ENCODE measurements at regions not wholly inside any gene's neighbourhood (a gene's known extent, or its start where the extent isn't known, plus 50 kb on each side); places are given as distances from the start of the nearest gene placed in this dataset.
"Not testable (repeated sequence)": the region's sequence is repeated elsewhere in the genome, so short reads cannot be mapped to it uniquely, and the experiment has no call there.

DNA sequence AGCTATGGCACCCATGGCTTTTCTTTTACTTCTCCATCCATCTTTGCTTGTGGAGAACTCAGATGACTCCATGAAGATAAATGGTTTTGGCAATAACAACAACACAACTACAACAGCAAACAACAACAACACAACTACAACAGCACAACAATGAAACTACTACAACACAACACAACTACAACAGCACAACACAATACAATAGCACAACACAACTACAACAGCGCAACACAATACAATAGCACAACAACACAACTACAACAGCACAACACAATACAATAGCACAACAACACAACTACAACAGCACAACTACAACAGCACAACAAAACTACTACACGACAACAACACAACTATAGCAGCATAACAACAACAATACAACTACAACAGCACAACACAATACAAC is 569.4 kb downstream of the TOX3 start:
- H3K4me3 ChIP-seq (ENCODE audit: insufficient read depth, low read depth, low read length, poor library complexity, severe bottlenecking); H3K27ac ChIP-seq (ENCODE audit: insufficient read depth, low read length, poor library complexity, severe bottlenecking); DNase-seq; H3K9me3 ChIP-seq (ENCODE audit: control insufficient read depth, low read length); H3K27me3 ChIP-seq (replicated peaks; ENCODE audit: control insufficient read depth, insufficient read depth, low read length, poor library complexity, severe bottlenecking); H3K36me3 ChIP-seq (ENCODE audit: control insufficient read depth, insufficient read depth, low read length); H3K4me1 ChIP-seq (ENCODE audit: control insufficient read depth, insufficient read depth, low read length, poor library complexity, severe bottlenecking): not testable (repeated sequence)

DNA sequence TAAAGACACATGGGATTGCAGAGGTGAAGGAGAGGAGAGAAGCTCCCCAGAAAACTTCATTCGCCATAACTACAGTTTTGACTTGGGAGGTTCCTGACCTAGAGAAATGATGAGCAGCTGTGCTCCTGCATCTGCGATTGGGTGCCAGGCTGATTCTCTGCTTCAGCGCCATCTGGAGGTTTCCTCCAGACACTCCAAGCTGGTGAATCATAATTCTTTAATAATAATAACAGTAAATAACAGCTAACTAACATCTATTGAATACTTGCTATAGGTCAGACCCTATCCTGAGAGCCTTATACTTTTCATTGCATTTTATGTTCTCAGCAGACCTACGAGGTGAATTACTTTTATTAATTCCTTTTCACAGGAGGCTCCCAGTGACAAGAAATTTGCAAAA is 575.8 kb downstream of the TOX3 start:
- DNase-seq = no peak

GRCh38 chr16:51968749-51969148 is 578.2 kb downstream of the TOX3 start:
- Histone ChIP-seq H3K4me3 (ENCODE audit: insufficient read depth, low read depth, low read length, poor library complexity, severe bottlenecking) (no peak overlapping the region), H3K27ac (ENCODE audit: insufficient read depth, low read length, poor library complexity, severe bottlenecking) (no peak overlapping the region), H3K9me3 (ENCODE audit: control insufficient read depth, low read length) (no peaks in the 10 kb centered on the region), H3K27me3 (replicated peaks; ENCODE audit: control insufficient read depth, insufficient read depth, low read length, poor library complexity, severe bottlenecking) (no peaks in the 10 kb centered on the region), H3K36me3 (ENCODE audit: control insufficient read depth, insufficient read depth, low read length) (no peaks in the 10 kb centered on the region), H3K4me1 (ENCODE audit: control insufficient read depth, insufficient read depth, low read length, poor library complexity, severe bottlenecking) (no peaks in the 10 kb centered on the region)
- DNase-seq = no peak

More for the DNA sequence above, 575.8 kb downstream of the TOX3 start:
- H3K27ac ChIP-seq (ENCODE audit: insufficient read depth, low read length, poor library complexity, severe bottlenecking) = no peak overlapping the region
- H3K36me3 ChIP-seq (ENCODE audit: control insufficient read depth, insufficient read depth, low read length) = no peaks in the 10 kb centered on the region
- H3K27me3 ChIP-seq (replicated peaks; ENCODE audit: control insufficient read depth, insufficient read depth, low read length, poor library complexity, severe bottlenecking) = no peaks in the 10 kb centered on the region
- no peak overlapping the region for H3K4me3 ChIP-seq (ENCODE audit: insufficient read depth, low read depth, low read length, poor library complexity, severe bottlenecking)
- H3K9me3 ChIP-seq (ENCODE audit: control insufficient read depth, low read length) = no peaks in the 10 kb centered on the region
- H3K4me1 ChIP-seq (ENCODE audit: control insufficient read depth, insufficient read depth, low read length, poor library complexity, severe bottlenecking) = no peaks in the 10 kb centered on the region

GRCh38 chr16:51967646-51968045 is 579.3 kb downstream of the TOX3 start:
- H3K27ac ChIP-seq (ENCODE audit: insufficient read depth, low read length, poor library complexity, severe bottlenecking) = no peak overlapping the region
- H3K4me3 ChIP-seq (ENCODE audit: insufficient read depth, low read depth, low read length, poor library complexity, severe bottlenecking) = no peak overlapping the region
- H3K9me3 ChIP-seq (ENCODE audit: control insufficient read depth, low read length) = no peaks in the 10 kb centered on the region
- H3K27me3 ChIP-seq (replicated peaks; ENCODE audit: control insufficient read depth, insufficient read depth, low read length, poor library complexity, severe bottlenecking) = no peaks in the 10 kb centered on the region
- DNase-seq = no peak
- H3K36me3 ChIP-seq (ENCODE audit: control insufficient read depth, insufficient read depth, low read length) = no peaks in the 10 kb centered on the region
- H3K4me1 ChIP-seq (ENCODE audit: control insufficient read depth, insufficient read depth, low read length, poor library complexity, severe bottlenecking) = no peaks in the 10 kb centered on the region

GRCh38 chr16:51960931-51961330 is 586.0 kb downstream of the TOX3 start:
- Histone ChIP-seq H3K4me3 (ENCODE audit: insufficient read depth, low read depth, low read length, poor library complexity, severe bottlenecking) (no peak overlapping the region), H3K27ac (ENCODE audit: insufficient read depth, low read length, poor library complexity, severe bottlenecking) (no peak overlapping the region), H3K4me1 (ENCODE audit: control insufficient read depth, insufficient read depth, low read length, poor library complexity, severe bottlenecking) (no peaks in the 10 kb centered on the region), H3K36me3 (ENCODE audit: control insufficient read depth, insufficient read depth, low read length) (no peaks in the 10 kb centered on the region), H3K9me3 (ENCODE audit: control insufficient read depth, low read length) (no peaks in the 10 kb centered on the region), H3K27me3 (replicated peaks; ENCODE audit: control insufficient read depth, insufficient read depth, low read length, poor library complexity, severe bottlenecking) (no peaks in the 10 kb centered on the region)
- no peak for DNase-seq

GRCh38 chr16:51953286-51953985 is 593.5 kb downstream of the TOX3 start:
- no peaks in the 10 kb centered on the region for H3K36me3 ChIP-seq (ENCODE audit: control insufficient read depth, insufficient read depth, low read length)
- no peaks in the 10 kb centered on the region for H3K4me1 ChIP-seq (ENCODE audit: control insufficient read depth, insufficient read depth, low read length, poor library complexity, severe bottlenecking)
- H3K4me3 ChIP-seq (ENCODE audit: insufficient read depth, low read depth, low read length, poor library complexity, severe bottlenecking) = no peak overlapping the region
- no peaks in the 10 kb centered on the region for H3K9me3 ChIP-seq (ENCODE audit: control insufficient read depth, low read length)
- no peak overlapping the region for H3K27ac ChIP-seq (ENCODE audit: insufficient read depth, low read length, poor library complexity, severe bottlenecking)
- no peak for DNase-seq
- H3K27me3 ChIP-seq (replicated peaks; ENCODE audit: control insufficient read depth, insufficient read depth, low read length, poor library complexity, severe bottlenecking) = no peaks in the 10 kb centered on the region

GRCh38 chr16:51952500-51952899 is 594.4 kb downstream of the TOX3 start:
- Histone ChIP-seq H3K36me3 (ENCODE audit: control insufficient read depth, insufficient read depth, low read length) (no peaks in the 10 kb centered on the region), H3K4me1 (ENCODE audit: control insufficient read depth, insufficient read depth, low read length, poor library complexity, severe bottlenecking) (no peaks in the 10 kb centered on the region), H3K9me3 (ENCODE audit: control insufficient read depth, low read length) (no peaks in the 10 kb centered on the region), H3K27ac (ENCODE audit: insufficient read depth, low read length, poor library complexity, severe bottlenecking) (no peak overlapping the region), H3K4me3 (ENCODE audit: insufficient read depth, low read depth, low read length, poor library complexity, severe bottlenecking) (no peak overlapping the region), H3K27me3 (replicated peaks; ENCODE audit: control insufficient read depth, insufficient read depth, low read length, poor library complexity, severe bottlenecking) (no peaks in the 10 kb centered on the region)
- DNase-seq = no peak

DNA sequence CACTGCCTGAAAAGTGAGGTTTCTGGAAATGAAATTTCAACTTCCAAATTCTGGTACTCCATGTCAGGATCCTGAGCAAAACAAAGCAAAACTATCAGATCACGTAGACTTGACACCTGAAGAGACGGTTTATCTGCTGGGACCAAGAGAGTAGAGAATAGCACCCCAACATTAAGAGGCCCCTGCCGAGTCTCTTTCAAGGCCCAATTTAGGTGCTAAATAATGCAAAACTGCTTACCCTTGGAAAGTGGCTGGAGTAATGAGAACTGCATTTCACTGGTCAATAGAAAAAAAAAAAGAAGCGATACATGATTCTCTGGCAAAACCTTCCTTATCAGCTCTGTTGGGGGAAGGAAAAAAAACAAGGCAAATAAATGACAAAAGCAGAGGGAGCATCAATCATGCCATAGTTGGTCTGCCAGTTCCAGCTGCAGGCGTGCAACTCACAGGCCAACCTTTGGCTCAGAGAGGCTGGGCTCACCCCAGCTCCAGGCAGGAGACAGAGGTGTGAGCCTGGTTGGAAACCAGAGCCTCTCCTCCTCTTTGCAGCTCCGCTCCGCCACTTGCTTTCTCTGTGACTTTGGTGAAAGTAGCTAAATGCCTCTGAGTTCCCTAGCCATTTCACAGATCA is 595.2 kb downstream of the TOX3 start:
- Histone ChIP-seq H3K27ac (ENCODE audit: insufficient read depth, low read length, poor library complexity, severe bottlenecking) (no peak overlapping the region), H3K4me3 (ENCODE audit: insufficient read depth, low read depth, low read length, poor library complexity, severe bottlenecking) (no peak overlapping the region), H3K27me3 (replicated peaks; ENCODE audit: control insufficient read depth, insufficient read depth, low read length, poor library complexity, severe bottlenecking) (no peaks in the 10 kb centered on the region), H3K9me3 (ENCODE audit: control insufficient read depth, low read length) (no peaks in the 10 kb centered on the region), H3K4me1 (ENCODE audit: control insufficient read depth, insufficient read depth, low read length, poor library complexity, severe bottlenecking) (no peaks in the 10 kb centered on the region), H3K36me3 (ENCODE audit: control insufficient read depth, insufficient read depth, low read length) (no peaks in the 10 kb centered on the region)
- no peak for DNase-seq

- Histone ChIP-seq H3K4me1 (ENCODE audit: control insufficient read depth, insufficient read depth, low read length, poor library complexity, severe bottlenecking) (no peaks in the 10 kb centered on the region), H3K27ac (ENCODE audit: insufficient read depth, low read length, poor library complexity, severe bottlenecking) (no peak overlapping the region), H3K27me3 (replicated peaks; ENCODE audit: control insufficient read depth, insufficient read depth, low read length, poor library complexity, severe bottlenecking) (no peaks in the 10 kb centered on the region), H3K4me3 (ENCODE audit: insufficient read depth, low read depth, low read length, poor library complexity, severe bottlenecking) (no peak overlapping the region), H3K36me3 (ENCODE audit: control insufficient read depth, insufficient read depth, low read length) (no peaks in the 10 kb centered on the region), H3K9me3 (ENCODE audit: control insufficient read depth, low read length) (no peaks in the 10 kb centered on the region)
- DNase-seq = no peak
These were observed 596.7 kb downstream of the TOX3 start for GRCh38 chr16:51950118-51950780.

DNA sequence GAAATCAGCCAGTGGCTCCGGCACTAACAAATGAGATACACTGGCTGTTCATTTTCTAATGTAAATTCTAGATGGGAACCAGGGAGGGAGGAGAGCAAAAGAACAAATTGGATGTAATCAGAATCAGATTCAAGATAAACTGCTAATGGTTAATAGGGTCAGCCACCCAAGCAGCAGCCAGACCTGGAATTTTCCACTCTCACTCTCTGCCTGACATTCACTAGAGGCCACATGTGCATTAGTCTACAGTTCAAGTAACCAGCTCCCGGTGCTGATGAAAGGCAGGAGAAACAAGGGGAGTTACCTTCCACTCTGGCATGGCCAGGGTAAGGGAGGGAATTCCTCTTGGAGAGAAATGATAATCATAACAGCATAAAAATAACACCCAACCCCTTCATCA is 597.7 kb downstream of the TOX3 start:
- Histone ChIP-seq H3K36me3 (ENCODE audit: control insufficient read depth, insufficient read depth, low read length) (no peaks in the 10 kb centered on the region), H3K4me3 (ENCODE audit: insufficient read depth, low read depth, low read length, poor library complexity, severe bottlenecking) (no peak overlapping the region), H3K27ac (ENCODE audit: insufficient read depth, low read length, poor library complexity, severe bottlenecking) (no peak overlapping the region), H3K9me3 (ENCODE audit: control insufficient read depth, low read length) (no peaks in the 10 kb centered on the region), H3K27me3 (replicated peaks; ENCODE audit: control insufficient read depth, insufficient read depth, low read length, poor library complexity, severe bottlenecking) (no peaks in the 10 kb centered on the region), H3K4me1 (ENCODE audit: control insufficient read depth, insufficient read depth, low read length, poor library complexity, severe bottlenecking) (no peaks in the 10 kb centered on the region)
- DNase-seq = no peak

Data from effector memory CD4-positive, alpha-beta T cell (primary cell).